ENCODE measurements at regions not wholly inside any gene's neighbourhood (a gene's known extent, or its start where the extent isn't known, plus 50 kb on each side); places are given as distances from the start of the nearest gene placed in this dataset.

DNA sequence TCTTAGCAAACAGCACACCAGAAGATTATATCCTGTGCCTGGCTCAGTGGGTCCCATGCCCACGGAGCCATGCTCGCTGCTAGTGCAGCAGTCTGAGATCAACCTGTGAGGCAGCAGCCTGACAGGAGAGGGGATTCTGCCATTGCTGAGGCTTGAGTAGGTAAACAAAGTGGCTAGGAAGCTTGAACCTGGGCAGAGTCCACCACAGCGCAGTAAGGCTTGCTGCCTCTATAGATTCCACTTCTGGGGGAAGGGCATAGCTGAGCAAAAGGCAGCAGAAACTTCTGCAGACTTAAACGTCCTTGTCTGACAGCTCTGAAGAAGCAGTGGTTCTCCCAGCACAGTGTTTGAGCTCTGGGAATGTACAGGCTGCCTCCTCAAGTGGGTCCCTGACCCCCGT lies 210.3 kb downstream of the RMST start:
- Histone ChIP-seq H3K4me2 (ENCODE audit: insufficient read depth, insufficient read length, low read length) (no peak overlapping the region), H3K79me1 (ENCODE audit: insufficient read depth, low read depth, low read length, poor library complexity, severe bottlenecking) (no peaks in the 10 kb centered on the region), H2AK5ac (ENCODE audit: insufficient read length, low read length) (no peak overlapping the region), H3K4me1 (ENCODE audit: insufficient read depth, low read length) (no peaks in the 10 kb centered on the region), H3K4ac (ENCODE audit: low read depth, low read length) (no peak overlapping the region), H3K14ac (ENCODE audit: insufficient read depth, low read length) (no peak overlapping the region), H3K27ac (ENCODE audit: insufficient read length, low read depth, low read length) (no peak overlapping the region), H3K23me2 (ENCODE audit: insufficient read length, low read depth, low read length, poor library complexity, severe bottlenecking) (no peaks in the 10 kb centered on the region), H2BK12ac (ENCODE audit: insufficient read length, low read depth, low read length) (no peak overlapping the region), H4K8ac (replicated peaks; ENCODE audit: insufficient read length, low read depth, low read length) (no peak overlapping the region), H3K9ac (ENCODE audit: extremely low read depth, insufficient read length, low read length) (no peak overlapping the region), H2BK20ac (ENCODE audit: low read depth, low read length, poor library complexity, severe bottlenecking) (no peak overlapping the region), H2AFZ (ENCODE audit: low read length) (no peak overlapping the region), H3T11ph (ENCODE audit: low read length) (no peak overlapping the region), H4K5ac (ENCODE audit: insufficient read length, low read depth, low read length) (no peak overlapping the region), H4K20me1 (ENCODE audit: control insufficient read depth, insufficient read depth, insufficient read length) (no peaks in the 10 kb centered on the region), H2BK15ac (ENCODE audit: low read depth, low read length) (no peak overlapping the region), H3K27me3 (ENCODE audit: insufficient read depth, low read length) (no peaks in the 10 kb centered on the region), H3K56ac (ENCODE audit: insufficient read length, low read depth, low read length) (no peak overlapping the region), H2BK5ac (ENCODE audit: insufficient read length, low read length) (no peak overlapping the region), H3K18ac (ENCODE audit: insufficient read length, low read depth, low read length) (no peak overlapping the region), H2BK120ac (ENCODE audit: low read depth, low read length, poor library complexity, severe bottlenecking) (no peak overlapping the region), H3K9me3 (ENCODE audit: control insufficient read depth, low read depth, low read length) (peaks cover 9% of the 10 kb centered on the region), H3K23ac (ENCODE audit: insufficient read length, low read depth, low read length) (no peak overlapping the region), H3K79me2 (ENCODE audit: insufficient read depth, low read length) (no peaks in the 10 kb centered on the region), H4K91ac (ENCODE audit: insufficient read length, low read depth, low read length) (no peak overlapping the region)
- H3K4me3 Mint-ChIP-seq, result no peak overlapping the region
- peaks cover 4 to 21% (median 7%) of the 10 kb centered on the region in 3 experiments for H3K36me3 Mint-ChIP-seq (ENCODE audit: insufficient read depth in 1 of 3, low read depth in 3 of 3)
- WGBS (ENCODE audit: extremely low coverage, insufficient read length, low lambda C conversion rate), result no CpG with 5 or more reads among the region's 5 CpGs
- H3K27ac Mint-ChIP-seq, result no peak overlapping the region
- TF ChIP-seq, protein P1, sequence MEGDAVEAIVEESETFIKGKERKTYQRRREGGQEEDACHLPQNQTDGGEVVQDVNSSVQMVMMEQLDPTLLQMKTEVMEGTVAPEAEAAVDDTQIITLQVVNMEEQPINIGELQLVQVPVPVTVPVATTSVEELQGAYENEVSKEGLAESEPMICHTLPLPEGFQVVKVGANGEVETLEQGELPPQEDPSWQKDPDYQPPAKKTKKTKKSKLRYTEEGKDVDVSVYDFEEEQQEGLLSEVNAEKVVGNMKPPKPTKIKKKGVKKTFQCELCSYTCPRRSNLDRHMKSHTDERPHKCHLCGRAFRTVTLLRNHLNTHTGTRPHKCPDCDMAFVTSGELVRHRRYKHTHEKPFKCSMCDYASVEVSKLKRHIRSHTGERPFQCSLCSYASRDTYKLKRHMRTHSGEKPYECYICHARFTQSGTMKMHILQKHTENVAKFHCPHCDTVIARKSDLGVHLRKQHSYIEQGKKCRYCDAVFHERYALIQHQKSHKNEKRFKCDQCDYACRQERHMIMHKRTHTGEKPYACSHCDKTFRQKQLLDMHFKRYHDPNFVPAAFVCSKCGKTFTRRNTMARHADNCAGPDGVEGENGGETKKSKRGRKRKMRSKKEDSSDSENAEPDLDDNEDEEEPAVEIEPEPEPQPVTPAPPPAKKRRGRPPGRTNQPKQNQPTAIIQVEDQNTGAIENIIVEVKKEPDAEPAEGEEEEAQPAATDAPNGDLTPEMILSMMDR (conservative IDR thresholded peaks at IDR 0.05), result no peak
- H3K27me3 Mint-ChIP-seq (ENCODE audit: low read depth), result no peaks in the 10 kb centered on the region; the same call in none of the 2 replicates
- peaks cover 21 to 22% of the 10 kb centered on the region in 2 experiments for H3K9me3 Mint-ChIP-seq
- DNase-seq, result no peak
- H3K4me1 Mint-ChIP-seq, result peaks cover 2 to 3% of the 10 kb centered on the region in 2 experiments; a peak in 2 of 4 replicates

All from H9 (cell line).